Fibroblast of pulmonary artery (primary cell): ENCODE measurements at regions not wholly inside any gene's neighbourhood (a gene's known extent, or its start where the extent isn't known, plus 50 kb on each side); places are given as distances from the start of the nearest gene placed in this dataset.

ENCODE experiments used
- DNase-seq: peaks from one replicate; pipeline ENCODE4 v3.0.0-alpha.2; 2010; ENCODE audit warnings: low read depth
- H3K4me3 ChIP-seq: replicated peaks from 2 replicates; pipeline ENCODE4 v1.5.1; 2011; ENCODE audit warnings: low read depth, mild to moderate bottlenecking, control low read depth, low read length, moderate library complexity
- CTCF ChIP-seq: IDR thresholded peaks from 2 replicates; pipeline ENCODE4 v1.5.1; 2011; ENCODE audit warnings: mild to moderate bottlenecking, control low read depth, low read length, inconsistent platforms; ENCODE audit errors: missing control alignments

GRCh38 chr6:145208474-145208873 lies 526.8 kb downstream of the EPM2A start:
- no peak overlapping the region for H3K4me3 ChIP-seq
- TF ChIP-seq CTCF: no peak
- DNase-seq: no peak

DNA sequence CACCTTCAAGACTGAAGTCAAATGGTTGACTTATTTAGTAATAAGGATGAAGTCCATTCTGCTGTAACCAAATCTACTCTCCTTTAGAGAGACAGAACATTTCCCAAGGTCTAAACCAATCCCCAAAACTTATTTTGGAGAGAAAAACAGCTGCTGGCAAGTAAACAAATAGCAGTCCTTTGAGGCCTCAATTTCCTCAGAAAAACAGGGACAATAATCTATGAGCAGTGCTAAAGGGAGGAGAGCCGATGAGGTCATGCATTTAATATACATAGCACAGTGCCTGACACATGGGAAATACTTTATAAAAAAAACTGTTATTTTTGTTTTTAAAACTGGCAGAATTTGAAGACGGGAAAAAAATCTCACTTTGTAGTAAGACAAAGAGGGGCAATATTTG lies 526.0 kb downstream of the EPM2A start:
- TF ChIP-seq CTCF: no peak
- no peak overlapping the region for H3K4me3 ChIP-seq
- DNase-seq: no peak

GRCh38 chr6:145212813-145213212 lies 522.5 kb downstream of the EPM2A start:
- no peak for TF ChIP-seq CTCF
- no peak for DNase-seq
- no peak overlapping the region for H3K4me3 ChIP-seq

GRCh38 chr6:145213614-145214013 lies 521.7 kb downstream of the EPM2A start:
- no peak for TF ChIP-seq CTCF
- DNase-seq: no peak
- no peak overlapping the region for H3K4me3 ChIP-seq

- peak; percentile 58 for DNase-seq
- no peak overlapping the region for H3K4me3 ChIP-seq
- peak; percentile 53 for TF ChIP-seq CTCF
These were observed 520.8 kb downstream of the EPM2A start for GRCh38 chr6:145214570-145214969.

- H3K4me3 ChIP-seq: no peak overlapping the region
- TF ChIP-seq CTCF: no peak
- no peak for DNase-seq
These were observed 510.9 kb downstream of the EPM2A start for GRCh38 chr6:145224450-145224849.

DNA sequence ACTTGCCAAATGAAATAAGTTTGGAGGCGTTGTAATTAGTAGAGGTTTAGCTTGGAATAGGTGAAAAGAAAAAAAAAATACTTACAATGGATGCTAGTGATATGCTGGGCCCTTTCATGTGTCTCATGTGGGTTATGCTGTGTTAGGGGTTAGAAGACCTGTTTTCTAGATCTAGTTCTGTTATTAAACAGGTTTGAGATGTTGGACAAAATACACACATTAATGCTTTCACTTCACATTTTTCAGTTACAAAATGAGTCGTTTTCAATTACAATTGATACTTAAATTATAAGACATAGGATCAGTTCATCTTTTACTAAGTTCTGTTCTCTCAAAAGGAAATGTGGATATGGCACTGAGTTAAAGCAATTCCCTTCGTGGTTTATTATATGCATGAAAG lies 509.8 kb downstream of the EPM2A start:
- TF ChIP-seq CTCF: no peak
- no peak for DNase-seq
- no peak overlapping the region for H3K4me3 ChIP-seq
